Activated T-cell treated with anti-CD3 and anti-CD28 coated beads, Interleukin-2, amount 50 U/mL, for 24 hours (primary cell): ENCODE measurements at regions not wholly inside any gene's neighbourhood (a gene's known extent, or its start where the extent isn't known, plus 50 kb on each side); places are given as distances from the start of the nearest gene placed in this dataset.

ENCODE experiments used
- DNase-seq: peaks from one replicate; pipeline ENCODE4 v3.0.0-alpha.2; 2020
- H3K27ac Mint-ChIP-seq: 2 replicates; pipeline ENCODE4 v1.8.0; 2020; ENCODE audit warnings: mild to moderate bottlenecking, mixed read lengths
- H3K27me3 Mint-ChIP-seq: 2 replicates; pipeline ENCODE4 v1.8.0; 2020; ENCODE audit warnings: mixed read lengths
- H3K36me3 Mint-ChIP-seq: 2 replicates; pipeline ENCODE4 v1.8.0; 2020; ENCODE audit warnings: low read depth, mixed read lengths
- H3K4me1 Mint-ChIP-seq: 2 replicates; pipeline ENCODE4 v1.8.0; 2020; ENCODE audit warnings: low read depth, mixed read lengths
- H3K4me3 Mint-ChIP-seq: 2 replicates; pipeline ENCODE4 v1.8.0; 2020; ENCODE audit warnings: mild to moderate bottlenecking, moderate library complexity, mixed read lengths
- H3K9me3 Mint-ChIP-seq: 2 replicates; pipeline ENCODE4 v1.8.0; 2020; ENCODE audit warnings: mixed read lengths

- H3K4me3 Mint-ChIP-seq = no peak overlapping the region
- H3K27ac Mint-ChIP-seq = no peak overlapping the region
- H3K9me3 Mint-ChIP-seq = no peaks in the 10 kb centered on the region
- no peaks in the 10 kb centered on the region for H3K36me3 Mint-ChIP-seq
- DNase-seq = no peak
- peaks cover 39% of the 10 kb centered on the region for H3K27me3 Mint-ChIP-seq
- peaks cover 7% of the 10 kb centered on the region for H3K4me1 Mint-ChIP-seq
Observed at GRCh38 chr2:199602896-199603717, 145.4 kb upstream of the SATB2 start.

DNA sequence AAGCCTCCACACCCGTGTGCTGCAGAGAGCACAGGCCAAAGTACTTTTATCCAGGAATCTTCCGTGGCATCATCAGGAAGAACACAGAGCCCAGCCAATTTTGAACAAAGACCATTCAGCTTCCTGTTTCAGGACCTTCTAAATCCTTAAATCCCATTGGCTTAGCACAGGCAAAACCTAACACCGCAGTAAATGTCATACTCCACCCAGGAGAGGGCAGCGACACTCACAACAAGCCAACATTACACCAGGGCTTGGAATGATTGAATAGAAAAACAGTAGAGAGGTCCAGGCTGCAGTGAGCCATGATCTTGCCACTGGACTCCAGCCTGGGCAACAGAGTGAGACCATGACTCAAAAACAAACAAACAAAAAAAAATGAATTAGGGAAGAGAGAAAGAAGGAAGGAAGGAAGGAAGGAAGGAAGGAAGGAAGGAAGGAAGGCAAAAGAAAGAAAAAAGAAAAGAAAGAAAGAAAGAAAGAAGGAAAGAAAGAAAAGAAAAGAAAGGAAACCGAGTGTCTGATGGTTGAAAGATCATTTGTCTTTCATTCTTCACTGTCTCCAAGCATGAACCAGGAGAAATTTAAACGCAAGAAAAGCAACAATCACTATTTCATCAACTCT lies 144.6 kb upstream of the SATB2 start:
- Mint-ChIP-seq H3K4me1 (peaks cover 7% of the 10 kb centered on the region), H3K27me3 (peaks cover 39% of the 10 kb centered on the region), H3K36me3 (no peaks in the 10 kb centered on the region), H3K27ac (no peak overlapping the region), H3K4me3 (no peak overlapping the region), H3K9me3 (no peaks in the 10 kb centered on the region)
- no peak for DNase-seq

DNA sequence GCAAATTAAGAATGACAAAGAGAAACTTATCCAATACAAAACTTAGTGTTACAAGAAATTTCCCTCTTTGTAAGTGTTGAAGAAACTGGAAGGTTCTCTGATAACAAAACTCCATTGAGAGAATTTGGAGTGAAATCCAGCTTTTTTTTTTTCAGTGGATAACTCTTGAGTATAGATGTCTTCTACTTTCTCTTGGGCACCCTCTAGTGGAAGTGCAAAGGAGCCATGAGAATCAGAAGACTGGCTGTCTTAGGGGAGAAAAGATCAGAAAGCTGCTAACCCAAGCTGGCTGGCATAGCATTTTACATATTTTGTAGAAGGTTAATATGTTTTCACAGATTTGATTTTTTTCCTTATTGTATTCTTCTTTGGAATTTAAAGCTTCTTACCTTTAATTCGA lies 138.8 kb upstream of the SATB2 start:
- no peaks in the 10 kb centered on the region for H3K4me1 Mint-ChIP-seq
- peaks cover 14% of the 10 kb centered on the region for H3K27me3 Mint-ChIP-seq
- no peak overlapping the region for H3K4me3 Mint-ChIP-seq
- H3K36me3 Mint-ChIP-seq = no peaks in the 10 kb centered on the region
- DNase-seq = no peak
- no peaks in the 10 kb centered on the region for H3K9me3 Mint-ChIP-seq
- no peak overlapping the region for H3K27ac Mint-ChIP-seq

GRCh38 chr2:199594443-199594842 lies 136.7 kb upstream of the SATB2 start:
- H3K4me1 Mint-ChIP-seq = no peaks in the 10 kb centered on the region
- H3K4me3 Mint-ChIP-seq = no peak overlapping the region
- H3K27ac Mint-ChIP-seq = no peak overlapping the region
- no peaks in the 10 kb centered on the region for H3K36me3 Mint-ChIP-seq
- no peak for DNase-seq
- H3K27me3 Mint-ChIP-seq = peaks cover 9% of the 10 kb centered on the region
- no peaks in the 10 kb centered on the region for H3K9me3 Mint-ChIP-seq

DNA sequence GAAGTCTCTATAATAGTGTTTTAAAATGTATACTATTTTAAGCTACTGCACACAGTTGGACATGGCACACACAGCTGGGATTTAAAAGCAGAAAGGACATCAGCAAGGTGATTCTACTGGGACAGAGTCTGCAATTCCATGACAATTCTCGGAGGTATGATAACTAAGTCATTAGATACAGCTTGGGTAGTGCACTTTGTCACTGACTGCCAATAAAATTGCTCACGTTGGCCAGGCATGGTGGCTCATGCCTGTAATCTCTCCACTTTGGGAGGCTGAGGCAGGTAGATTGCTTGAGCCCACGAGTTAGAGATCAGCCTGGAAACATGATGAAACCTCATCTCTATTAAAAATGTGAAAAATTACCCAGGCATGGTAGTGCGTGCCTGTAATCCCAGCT lies 134.1 kb upstream of the SATB2 start:
- no peaks in the 10 kb centered on the region for H3K36me3 Mint-ChIP-seq
- no peaks in the 10 kb centered on the region for H3K4me1 Mint-ChIP-seq
- no peak overlapping the region for H3K27ac Mint-ChIP-seq
- no peaks in the 10 kb centered on the region for H3K9me3 Mint-ChIP-seq
- peaks cover 5% of the 10 kb centered on the region for H3K27me3 Mint-ChIP-seq
- H3K4me3 Mint-ChIP-seq = no peak overlapping the region
- DNase-seq = no peak

DNA sequence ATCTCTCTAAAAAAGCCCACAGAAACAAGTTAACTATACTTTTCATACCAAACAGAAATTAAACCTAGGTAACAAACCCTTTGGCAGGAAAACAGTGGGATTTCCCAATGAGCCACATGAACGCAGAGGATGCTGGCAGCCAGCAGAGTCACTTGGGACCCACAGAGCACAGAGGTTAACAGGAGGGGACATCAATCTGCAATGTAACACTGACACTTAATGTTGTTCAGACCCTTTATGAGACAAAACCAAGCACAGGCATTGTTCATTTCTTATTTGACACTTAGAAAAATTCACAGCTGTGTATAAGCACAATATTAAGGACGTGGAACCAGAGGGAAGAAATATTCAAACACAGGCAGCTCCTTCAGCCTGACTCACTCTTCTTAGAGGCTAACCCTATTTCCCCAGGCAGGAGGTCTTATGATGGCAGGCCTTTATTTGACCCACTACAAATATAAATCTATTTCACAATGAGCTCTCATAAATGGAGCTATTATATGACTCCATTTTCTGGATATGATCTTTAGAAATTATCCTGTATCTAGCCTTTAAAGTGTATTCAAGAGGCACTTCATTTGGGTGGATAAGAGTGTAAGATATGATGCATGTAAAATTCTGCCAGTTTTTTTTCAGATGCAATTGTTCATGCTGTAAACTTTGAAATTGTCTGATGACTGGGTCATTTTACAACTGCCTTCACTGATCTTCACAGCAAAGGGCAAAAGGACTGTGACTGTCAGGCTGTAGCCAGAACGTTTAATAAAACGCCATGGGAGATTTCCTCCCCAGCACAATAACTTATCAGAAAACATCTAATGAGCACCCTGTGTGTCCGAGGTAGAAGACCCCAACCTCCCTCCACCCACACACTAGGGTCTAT lies 132.8 kb upstream of the SATB2 start:
- Mint-ChIP-seq H3K4me3 (no peak overlapping the region), H3K4me1 (no peaks in the 10 kb centered on the region), H3K36me3 (no peaks in the 10 kb centered on the region), H3K27ac (no peak overlapping the region), H3K9me3 (no peaks in the 10 kb centered on the region), H3K27me3 (peaks cover 5% of the 10 kb centered on the region)
- DNase-seq = no peak

- Mint-ChIP-seq H3K4me1 (no peaks in the 10 kb centered on the region), H3K27me3 (peaks cover 5% of the 10 kb centered on the region), H3K27ac (no peak overlapping the region), H3K9me3 (no peaks in the 10 kb centered on the region), H3K4me3 (no peak overlapping the region), H3K36me3 (no peaks in the 10 kb centered on the region)
- no peak for DNase-seq
Observed at GRCh38 chr2:199589306-199589705, 131.6 kb upstream of the SATB2 start.

DNA sequence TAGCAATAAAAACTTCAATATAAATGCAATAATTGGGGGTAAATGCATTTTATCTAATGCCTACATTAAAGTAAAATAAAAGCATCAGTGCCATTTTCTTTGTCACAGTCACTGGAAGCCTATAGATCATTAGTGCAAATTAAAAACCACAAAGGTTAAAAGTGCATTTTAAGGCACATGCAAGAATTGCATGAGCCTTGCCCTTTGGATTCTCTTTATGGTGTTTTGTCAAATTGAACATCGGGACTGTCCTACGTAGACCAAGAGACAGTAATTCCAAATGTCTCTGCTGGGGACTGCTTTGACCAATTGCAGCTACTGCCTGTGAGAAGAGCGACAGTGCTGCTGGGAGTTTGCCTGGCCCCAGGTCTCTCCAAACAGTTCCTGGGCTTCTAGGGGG lies 130.3 kb upstream of the SATB2 start:
- H3K9me3 Mint-ChIP-seq = no peaks in the 10 kb centered on the region
- H3K4me1 Mint-ChIP-seq = no peaks in the 10 kb centered on the region
- peaks cover 5% of the 10 kb centered on the region for H3K27me3 Mint-ChIP-seq
- no peak overlapping the region for H3K4me3 Mint-ChIP-seq
- H3K36me3 Mint-ChIP-seq = no peaks in the 10 kb centered on the region
- no peak for DNase-seq
- no peak overlapping the region for H3K27ac Mint-ChIP-seq

DNA sequence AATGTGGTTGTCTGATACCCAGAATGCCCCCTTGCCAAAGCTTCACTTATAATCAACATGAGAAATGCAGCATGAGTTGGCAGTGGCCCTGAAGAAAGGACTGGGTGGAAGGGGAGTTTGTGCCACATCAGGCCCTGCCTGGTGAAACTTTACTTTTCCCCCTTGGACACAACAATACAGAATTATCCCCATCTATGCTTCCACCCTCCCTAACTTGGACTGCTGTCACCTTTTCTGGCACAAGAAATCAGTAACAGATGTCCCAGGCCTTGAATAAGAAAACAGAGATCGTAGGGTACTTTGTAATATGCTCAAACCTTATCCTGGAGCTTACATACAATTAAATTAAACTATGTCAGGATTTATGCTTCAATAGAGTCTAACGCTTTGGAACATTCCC lies 128.9 kb upstream of the SATB2 start:
- Mint-ChIP-seq H3K9me3 (no peaks in the 10 kb centered on the region), H3K27me3 (peaks cover 8% of the 10 kb centered on the region), H3K36me3 (no peaks in the 10 kb centered on the region), H3K4me1 (no peaks in the 10 kb centered on the region), H3K4me3 (no peak overlapping the region), H3K27ac (no peak overlapping the region)
- DNase-seq = no peak

DNA sequence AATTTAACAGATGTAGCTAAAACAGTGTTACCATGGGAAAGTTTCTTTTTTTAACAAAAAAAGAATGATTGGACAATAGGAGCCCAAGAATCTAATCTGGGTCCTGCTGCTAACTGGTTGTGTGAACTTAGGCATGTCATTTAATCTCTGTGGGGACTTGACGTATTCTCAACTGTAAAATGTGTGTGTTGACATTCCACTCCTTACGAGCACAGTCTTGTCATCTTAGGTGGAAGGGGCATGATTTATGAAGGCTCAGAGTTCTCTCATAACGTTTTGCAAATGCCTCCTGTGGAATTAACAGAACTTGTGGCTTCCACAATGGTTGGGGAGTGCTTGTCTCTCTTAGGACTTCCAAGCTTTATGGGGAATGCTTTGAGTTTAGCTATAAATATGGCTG lies 125.9 kb upstream of the SATB2 start:
- Mint-ChIP-seq H3K9me3 (no peaks in the 10 kb centered on the region), H3K27ac (no peak overlapping the region), H3K27me3 (peaks cover 14% of the 10 kb centered on the region), H3K4me1 (no peaks in the 10 kb centered on the region), H3K36me3 (no peaks in the 10 kb centered on the region), H3K4me3 (no peak overlapping the region)
- no peak for DNase-seq

DNA sequence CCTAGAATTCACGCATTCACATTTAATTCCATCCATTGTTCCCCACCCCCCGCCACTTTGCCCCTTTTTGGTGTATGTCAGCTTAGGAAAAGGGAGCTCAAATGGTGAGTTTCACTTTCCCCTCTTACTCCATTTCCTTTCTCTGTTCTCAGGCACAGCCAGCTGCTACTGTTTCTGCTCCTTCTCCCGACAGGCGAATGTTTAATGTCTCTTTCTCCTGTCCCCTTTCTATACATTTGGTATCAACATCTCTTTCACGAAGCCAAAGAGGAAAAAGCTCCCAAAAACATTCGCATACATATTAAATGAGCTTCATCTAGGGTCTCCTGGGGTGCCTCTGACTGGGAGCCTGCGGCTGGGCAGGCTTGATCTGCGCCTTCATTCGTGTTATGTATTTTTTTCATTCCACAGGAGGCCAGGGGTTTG lies 124.2 kb upstream of the SATB2 start:
- no peaks in the 10 kb centered on the region for H3K36me3 Mint-ChIP-seq
- DNase-seq = no peak
- no peak overlapping the region for H3K4me3 Mint-ChIP-seq

DNA sequence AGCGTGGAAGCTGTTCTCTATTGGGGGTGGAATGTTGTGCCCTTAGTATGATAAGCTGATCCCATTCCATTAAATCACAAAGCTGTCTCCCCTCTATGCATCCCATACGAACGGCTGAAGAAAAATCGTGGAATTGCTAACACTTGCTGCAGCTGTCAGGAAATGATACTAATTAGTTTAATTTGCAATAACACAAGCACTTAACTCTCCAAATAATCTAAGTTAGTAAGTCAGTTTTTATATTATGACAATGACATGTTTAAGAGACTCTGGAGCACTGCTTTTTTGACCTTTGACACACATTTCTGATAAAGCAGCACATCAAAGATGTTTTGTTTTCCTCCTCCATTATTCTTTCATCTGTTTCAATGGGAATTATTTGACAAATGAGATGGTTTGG lies 123.7 kb upstream of the SATB2 start:
- no peaks in the 10 kb centered on the region for H3K9me3 Mint-ChIP-seq
- DNase-seq = no peak
- H3K27me3 Mint-ChIP-seq = peaks cover 12% of the 10 kb centered on the region
- H3K4me3 Mint-ChIP-seq = no peak overlapping the region
- no peaks in the 10 kb centered on the region for H3K4me1 Mint-ChIP-seq
- H3K27ac Mint-ChIP-seq = no peak overlapping the region
- no peaks in the 10 kb centered on the region for H3K36me3 Mint-ChIP-seq

More for the DNA sequence above, 124.2 kb upstream of the SATB2 start:
- no peaks in the 10 kb centered on the region for H3K9me3 Mint-ChIP-seq
- peaks cover 13% of the 10 kb centered on the region for H3K27me3 Mint-ChIP-seq
- H3K4me1 Mint-ChIP-seq = no peaks in the 10 kb centered on the region
- no peak overlapping the region for H3K27ac Mint-ChIP-seq

GRCh38 chr2:199575416-199575815 lies 117.7 kb upstream of the SATB2 start:
- Mint-ChIP-seq H3K27me3 (peaks cover 12% of the 10 kb centered on the region), H3K4me1 (no peaks in the 10 kb centered on the region), H3K4me3 (no peak overlapping the region), H3K9me3 (no peaks in the 10 kb centered on the region), H3K27ac (no peak overlapping the region), H3K36me3 (no peaks in the 10 kb centered on the region)
- no peak for DNase-seq

DNA sequence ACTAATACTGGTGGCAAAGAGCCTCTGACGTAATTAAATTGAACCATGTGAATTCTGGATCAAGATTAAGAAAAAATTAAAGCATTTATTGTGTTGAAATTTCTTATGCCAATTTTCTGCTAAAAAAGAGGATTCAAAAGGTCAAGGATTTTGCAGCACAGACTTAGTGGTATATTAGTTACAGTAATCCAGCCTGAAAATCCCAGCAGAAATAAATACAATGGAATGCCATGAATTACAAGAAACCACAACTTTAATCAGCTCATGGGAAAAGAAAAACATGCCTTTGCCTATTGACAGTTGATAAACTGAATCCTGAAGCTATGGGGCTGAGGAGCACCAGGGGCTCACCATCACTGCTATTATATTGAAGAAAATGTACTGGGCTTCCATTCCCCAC lies 114.8 kb upstream of the SATB2 start:
- DNase-seq = no peak
- H3K36me3 Mint-ChIP-seq = no peaks in the 10 kb centered on the region
- H3K4me3 Mint-ChIP-seq = no peak overlapping the region
- H3K9me3 Mint-ChIP-seq = no peaks in the 10 kb centered on the region
- H3K4me1 Mint-ChIP-seq = no peaks in the 10 kb centered on the region
- H3K27ac Mint-ChIP-seq = no peak overlapping the region
- H3K27me3 Mint-ChIP-seq = peaks cover 13% of the 10 kb centered on the region

GRCh38 chr2:199570934-199571333 lies 113.2 kb upstream of the SATB2 start:
- H3K27me3 Mint-ChIP-seq = peaks cover 13% of the 10 kb centered on the region
- H3K4me3 Mint-ChIP-seq = no peak overlapping the region
- H3K9me3 Mint-ChIP-seq = no peaks in the 10 kb centered on the region
- H3K36me3 Mint-ChIP-seq = no peaks in the 10 kb centered on the region
- H3K27ac Mint-ChIP-seq = no peak overlapping the region
- H3K4me1 Mint-ChIP-seq = no peaks in the 10 kb centered on the region
- DNase-seq = no peak
